ENCODE measurements at regions not wholly inside any gene's neighbourhood (a gene's known extent, or its start where the extent isn't known, plus 50 kb on each side); places are given as distances from the start of the nearest gene placed in this dataset.

DNA sequence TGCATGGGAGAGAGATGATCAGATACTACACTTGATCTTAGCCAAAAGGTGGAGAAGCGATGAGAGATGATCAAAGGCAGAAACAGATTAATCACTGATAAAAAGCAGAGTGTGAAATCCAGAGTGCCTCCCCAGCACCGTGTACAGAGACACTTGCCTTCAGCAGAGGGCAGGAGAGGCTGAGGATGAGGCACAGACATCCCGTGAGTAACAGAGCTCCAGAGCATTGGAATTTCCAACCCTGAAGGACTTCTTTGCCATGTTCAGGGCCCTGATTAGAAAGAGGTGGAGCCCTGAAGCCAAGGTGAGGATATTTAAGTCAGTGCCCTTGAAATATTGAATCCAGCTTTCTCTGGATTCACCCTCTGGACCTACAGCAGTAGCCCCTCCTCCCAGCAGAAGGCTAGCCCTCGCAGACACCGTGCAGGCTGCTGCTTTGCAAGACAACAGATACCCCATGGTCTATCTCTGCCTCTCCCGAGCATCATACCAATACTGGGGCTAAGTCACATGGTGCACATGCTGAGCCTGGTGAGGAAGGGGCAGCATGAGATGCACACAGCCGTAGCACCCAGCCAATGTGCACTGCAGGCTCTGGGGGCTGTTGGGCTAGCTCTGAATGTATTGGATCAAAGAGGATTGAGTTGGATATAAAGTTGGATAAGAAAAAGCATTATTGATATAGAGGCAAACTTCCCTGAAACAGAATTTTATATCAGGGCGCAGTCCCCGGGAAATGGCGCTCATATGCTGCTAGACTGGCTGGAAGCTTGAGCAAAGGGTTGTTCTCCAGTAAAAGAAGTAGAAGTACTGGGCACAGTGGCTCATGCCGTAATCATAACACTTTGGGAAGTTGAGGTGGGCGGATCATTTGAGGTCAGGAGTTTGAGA lies 200.3 kb upstream of the B3GAT1 start:
- Histone ChIP-seq H3K27ac (replicated peaks in 1 of 4) (no peak overlapping the region), H3K9me3 (no peaks in the 10 kb centered on the region), H3K4me1 (no peaks in the 10 kb centered on the region), H3K4me3 (no peak overlapping the region), H3K27me3 (peaks cover 0 to 9% (median 0%) of the 10 kb centered on the region in 4 donors), H3K36me3 (no peaks in the 10 kb centered on the region)
- TF ChIP-seq EP300 (IDR thresholded peaks at IDR 0.05): no peak
- TF ChIP-seq POLR2A (IDR thresholded peaks at IDR 0.05; ENCODE audit: low read depth): no peak
- TF ChIP-seq CTCF (IDR thresholded peaks at IDR 0.05): no peak
- no peak for TF ChIP-seq POLR2AphosphoS5 (IDR thresholded peaks at IDR 0.05)
- peak; percentile 86 for DNase-seq (ENCODE audit: extremely low spot score)
- intact Hi-C loops (cut with DNase I): no loop called here
- 78% methylated on average over 11 of the region's 12 CpGs for WGBS

GRCh38 chr11:134611537-134611936 lies 199.5 kb upstream of the B3GAT1 start:
- intact Hi-C loops (cut with DNase I): no loop called here
- no peaks in the 10 kb centered on the region for H3K9me3 ChIP-seq
- no peak overlapping the region for H3K4me3 ChIP-seq
- 78% methylated on average over 6 of the region's 8 CpGs for WGBS
- H3K4me1 ChIP-seq: no peaks in the 10 kb centered on the region
- H3K27me3 ChIP-seq: peaks cover 0 to 9% (median 0%) of the 10 kb centered on the region in 4 donors
- TF ChIP-seq EP300 (IDR thresholded peaks at IDR 0.05): no peak
- TF ChIP-seq CTCF (IDR thresholded peaks at IDR 0.05): no peak
- no peak for TF ChIP-seq POLR2AphosphoS5 (IDR thresholded peaks at IDR 0.05)
- no peak for TF ChIP-seq POLR2A (IDR thresholded peaks at IDR 0.05; ENCODE audit: low read depth)
- no peak for DNase-seq (ENCODE audit: extremely low spot score)
- H3K36me3 ChIP-seq: no peaks in the 10 kb centered on the region
- no peak overlapping the region for H3K27ac ChIP-seq (replicated peaks in 1 of 4)

- WGBS: 81% methylated on average over 13 of the region's 23 CpGs
- H3K9me3 ChIP-seq: no peaks in the 10 kb centered on the region
- peak; percentile 90 for DNase-seq (ENCODE audit: extremely low spot score)
- intact Hi-C loops (cut with DNase I): no loop called here
- H3K36me3 ChIP-seq: no peaks in the 10 kb centered on the region
- peaks cover 0 to 9% (median 0%) of the 10 kb centered on the region in 4 donors for H3K27me3 ChIP-seq
- no peak overlapping the region for H3K27ac ChIP-seq (replicated peaks in 1 of 4)
- no peak overlapping the region for H3K4me3 ChIP-seq
- TF ChIP-seq EP300 (IDR thresholded peaks at IDR 0.05) (no peak), POLR2AphosphoS5 (IDR thresholded peaks at IDR 0.05) (no peak), CTCF (IDR thresholded peaks at IDR 0.05) (no peak), POLR2A (IDR thresholded peaks at IDR 0.05; ENCODE audit: low read depth) (no peak)
- no peaks in the 10 kb centered on the region for H3K4me1 ChIP-seq
These were observed 198.3 kb upstream of the B3GAT1 start for GRCh38 chr11:134610116-134610910.

- Histone ChIP-seq H3K4me1 (no peaks in the 10 kb centered on the region), H3K27me3 (peaks cover 0 to 9% (median 0%) of the 10 kb centered on the region in 4 donors), H3K27ac (replicated peaks in 1 of 4) (no peak overlapping the region), H3K9me3 (no peaks in the 10 kb centered on the region), H3K4me3 (no peak overlapping the region), H3K36me3 (no peaks in the 10 kb centered on the region)
- WGBS: 87% methylated on average over 27 of the region's 27 CpGs
- TF ChIP-seq CTCF (IDR thresholded peaks at IDR 0.05): no peak
- no peak for TF ChIP-seq POLR2AphosphoS5 (IDR thresholded peaks at IDR 0.05)
- TF ChIP-seq POLR2A (IDR thresholded peaks at IDR 0.05; ENCODE audit: low read depth): no peak
- TF ChIP-seq EP300 (IDR thresholded peaks at IDR 0.05): no peak
- peak; percentile 70 for DNase-seq (ENCODE audit: extremely low spot score)
- intact Hi-C loops (cut with DNase I): no loop called here
These were observed 197.5 kb upstream of the B3GAT1 start for GRCh38 chr11:134609361-134610115.

Data from esophagus muscularis mucosa (tissue), 4 donors.